KMS-11 (cell line): ENCODE measurements at regions not wholly inside any gene's neighbourhood (a gene's known extent, or its start where the extent isn't known, plus 50 kb on each side); places are given as distances from the start of the nearest gene placed in this dataset.

Source experiments
- H2AFZ ChIP-seq: fragments of 200-600 bp; sonication (generic); 2 replicates; pipeline ENCODE4 v1.6.1; 2016; ENCODE audit warnings: antibody characterized with exemption, mixed run types, low read depth
- H3K27ac ChIP-seq: fragments of 200-600 bp; sonication (generic); 2 replicates; pipeline ENCODE4 v1.6.1; 2016; ENCODE audit warnings: mild to moderate bottlenecking, mixed run types
- H3K27me3 ChIP-seq: fragments of 200-600 bp; sonication (generic); 2 replicates; pipeline ENCODE4 v1.6.1; 2017; ENCODE audit warnings: mild to moderate bottlenecking, low read depth, mixed run types, moderate library complexity; ENCODE audit not compliant: insufficient read depth
- H3K36me3 ChIP-seq: fragments of 200-600 bp; sonication (generic); 2 replicates; pipeline ENCODE4 v1.6.1; 2017; ENCODE audit warnings: mild to moderate bottlenecking, mixed run types; ENCODE audit not compliant: insufficient read depth
- H3K4me1 ChIP-seq: fragments of 200-600 bp; sonication (generic); 2 replicates; pipeline ENCODE4 v1.6.1; 2016; ENCODE audit warnings: mild to moderate bottlenecking, low read depth, mixed run types; ENCODE audit not compliant: poor library complexity, severe bottlenecking
- H3K4me2 ChIP-seq: fragments of 200-600 bp; sonication (generic); 2 replicates; pipeline ENCODE4 v1.7.0; 2016; ENCODE audit warnings: mild to moderate bottlenecking, mixed run types
- H3K4me3 ChIP-seq: fragments of 200-600 bp; sonication (generic); IDR thresholded peaks from 2 replicates; pipeline ENCODE4 v1.6.1; 2017; ENCODE audit warnings: low read depth, low read length, mixed read lengths; ENCODE audit not compliant: insufficient read depth
- H3K79me2 ChIP-seq: fragments of 200-600 bp; sonication (generic); 2 replicates; pipeline ENCODE4 v1.6.1; 2016; ENCODE audit warnings: low read depth, mixed run types; ENCODE audit not compliant: insufficient read depth
- H3K9ac ChIP-seq: fragments of 200-600 bp; sonication (generic); 2 replicates; pipeline ENCODE4 v1.6.1; 2016; ENCODE audit warnings: mild to moderate bottlenecking, mixed run types
- H4K20me1 ChIP-seq: fragments of 200-600 bp; sonication (generic); 2 replicates; pipeline ENCODE4 v1.6.1; 2016; ENCODE audit warnings: mild to moderate bottlenecking, mixed run types; ENCODE audit not compliant: insufficient read depth
- TF ChIP-seq, protein P1 (sequence below): fragments of 200-600 bp; sonication (generic); conservative IDR thresholded peaks from 2 replicates; pipeline ENCODE4 v1.6.1; 2017; ENCODE audit warnings: low read depth, mild to moderate bottlenecking, antibody characterized with exemption, low read length, moderate library complexity, mixed read lengths

DNA sequence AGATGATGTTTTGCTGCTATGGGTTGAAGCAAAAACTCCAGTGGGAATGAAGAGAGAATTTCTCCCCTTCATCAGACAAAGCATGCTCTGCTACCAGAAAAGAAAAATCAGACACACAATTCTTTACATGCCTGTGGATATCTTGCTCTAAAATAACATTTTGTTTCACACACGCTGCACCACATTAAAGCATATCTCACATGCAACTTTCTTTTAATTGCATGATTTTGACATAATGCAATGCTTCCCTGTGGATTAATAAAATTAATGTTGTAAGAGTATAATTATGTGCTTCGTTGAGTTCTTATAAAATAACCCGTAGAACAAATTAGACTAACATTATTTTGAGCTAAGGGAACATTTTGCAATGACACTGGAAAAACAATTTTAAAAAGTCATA is 2230.7 kb downstream of the PCDH7 start:
- H3K9ac ChIP-seq, result no peak overlapping the region
- H3K79me2 ChIP-seq, result no peaks in the 10 kb centered on the region
- no peak overlapping the region for H3K4me2 ChIP-seq
- no peaks in the 10 kb centered on the region for H3K4me1 ChIP-seq
- no peaks in the 10 kb centered on the region for H4K20me1 ChIP-seq
- H2AFZ ChIP-seq, result no peak overlapping the region
- H3K27me3 ChIP-seq, result no peaks in the 10 kb centered on the region
- no peak overlapping the region for H3K4me3 ChIP-seq
- H3K27ac ChIP-seq, result no peak overlapping the region
- TF ChIP-seq, protein P1, sequence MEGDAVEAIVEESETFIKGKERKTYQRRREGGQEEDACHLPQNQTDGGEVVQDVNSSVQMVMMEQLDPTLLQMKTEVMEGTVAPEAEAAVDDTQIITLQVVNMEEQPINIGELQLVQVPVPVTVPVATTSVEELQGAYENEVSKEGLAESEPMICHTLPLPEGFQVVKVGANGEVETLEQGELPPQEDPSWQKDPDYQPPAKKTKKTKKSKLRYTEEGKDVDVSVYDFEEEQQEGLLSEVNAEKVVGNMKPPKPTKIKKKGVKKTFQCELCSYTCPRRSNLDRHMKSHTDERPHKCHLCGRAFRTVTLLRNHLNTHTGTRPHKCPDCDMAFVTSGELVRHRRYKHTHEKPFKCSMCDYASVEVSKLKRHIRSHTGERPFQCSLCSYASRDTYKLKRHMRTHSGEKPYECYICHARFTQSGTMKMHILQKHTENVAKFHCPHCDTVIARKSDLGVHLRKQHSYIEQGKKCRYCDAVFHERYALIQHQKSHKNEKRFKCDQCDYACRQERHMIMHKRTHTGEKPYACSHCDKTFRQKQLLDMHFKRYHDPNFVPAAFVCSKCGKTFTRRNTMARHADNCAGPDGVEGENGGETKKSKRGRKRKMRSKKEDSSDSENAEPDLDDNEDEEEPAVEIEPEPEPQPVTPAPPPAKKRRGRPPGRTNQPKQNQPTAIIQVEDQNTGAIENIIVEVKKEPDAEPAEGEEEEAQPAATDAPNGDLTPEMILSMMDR, result no peak
- H3K36me3 ChIP-seq, result no peaks in the 10 kb centered on the region

DNA sequence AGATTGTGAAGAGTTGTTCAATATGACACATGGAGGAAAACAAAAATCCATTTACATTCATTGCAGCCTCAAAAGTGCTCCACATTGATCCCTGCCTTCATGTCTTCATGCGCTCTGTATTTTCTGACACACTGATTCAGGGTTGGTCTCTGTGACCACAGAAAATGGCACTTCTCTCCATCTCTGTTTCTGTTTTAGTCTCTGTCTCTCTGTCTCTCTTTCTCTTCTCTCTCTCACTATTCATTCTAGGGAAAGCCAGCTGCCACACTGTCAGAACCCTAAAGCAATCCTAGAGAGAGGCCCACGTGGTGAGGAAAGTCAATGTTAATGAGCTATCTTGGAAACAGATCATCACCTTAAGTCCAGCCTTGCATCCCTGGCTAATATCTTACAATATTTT is 2238.4 kb downstream of the PCDH7 start:
- Histone ChIP-seq H3K4me3 (no peak overlapping the region), H3K4me2 (no peak overlapping the region), H3K27ac (no peak overlapping the region), H3K36me3 (no peaks in the 10 kb centered on the region), H2AFZ (no peak overlapping the region), H4K20me1 (no peaks in the 10 kb centered on the region), H3K79me2 (no peaks in the 10 kb centered on the region), H3K9ac (no peak overlapping the region), H3K27me3 (no peaks in the 10 kb centered on the region), H3K4me1 (no peaks in the 10 kb centered on the region)
- TF ChIP-seq, protein P1, result no peak

DNA sequence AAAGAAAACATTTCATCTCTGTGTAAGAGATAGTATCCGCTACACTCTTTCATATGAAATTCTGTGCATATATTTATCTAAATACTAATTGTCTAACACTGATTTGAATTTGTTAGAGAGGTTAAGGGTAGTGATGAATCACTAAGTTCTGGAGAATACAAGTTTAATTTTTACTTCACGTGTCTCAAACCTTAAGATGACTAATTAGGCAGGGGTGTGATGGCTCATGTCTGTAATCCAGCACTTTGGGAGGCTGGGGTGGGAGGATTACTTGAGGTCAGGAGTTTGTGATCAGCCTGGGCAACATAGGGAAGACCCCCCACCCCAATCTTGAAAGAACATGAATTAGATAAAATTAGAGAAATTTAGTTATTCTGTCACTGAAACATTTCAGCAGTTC is 2241.9 kb downstream of the PCDH7 start:
- no peaks in the 10 kb centered on the region for H3K36me3 ChIP-seq
- no peak overlapping the region for H3K4me2 ChIP-seq
- H3K27ac ChIP-seq, result no peak overlapping the region
- H3K79me2 ChIP-seq, result no peaks in the 10 kb centered on the region
- H3K27me3 ChIP-seq, result no peaks in the 10 kb centered on the region
- H2AFZ ChIP-seq, result no peak overlapping the region
- H3K9ac ChIP-seq, result no peak overlapping the region
- H3K4me3 ChIP-seq, result no peak overlapping the region
- no peaks in the 10 kb centered on the region for H4K20me1 ChIP-seq
- TF ChIP-seq, protein P1, result no peak
- H3K4me1 ChIP-seq, result no peaks in the 10 kb centered on the region

DNA sequence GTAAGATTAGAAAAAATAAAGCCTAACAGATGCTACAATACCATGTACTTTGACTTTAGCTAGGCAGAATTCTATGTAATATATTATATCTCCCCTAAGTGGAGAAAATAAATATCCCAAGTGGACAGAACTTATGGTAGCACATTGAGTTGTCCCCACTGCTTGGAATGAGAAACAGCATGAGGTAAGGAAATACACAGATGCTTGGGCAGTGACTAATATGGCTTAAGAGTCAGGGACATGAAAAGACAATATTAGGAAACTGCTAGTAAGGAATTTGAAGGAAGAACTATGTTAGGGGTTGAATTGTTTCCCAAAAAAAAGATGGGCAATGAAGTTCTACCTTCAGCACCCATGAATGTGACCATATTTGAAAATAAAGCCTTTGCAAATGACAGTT is 2265.1 kb downstream of the PCDH7 start:
- H4K20me1 ChIP-seq, result no peaks in the 10 kb centered on the region
- TF ChIP-seq, protein P1, result no peak
- no peak overlapping the region for H3K4me3 ChIP-seq
- H3K4me1 ChIP-seq, result no peaks in the 10 kb centered on the region
- H3K27ac ChIP-seq, result no peak overlapping the region
- H3K4me2 ChIP-seq, result no peak overlapping the region
- no peaks in the 10 kb centered on the region for H3K27me3 ChIP-seq
- H3K9ac ChIP-seq, result no peak overlapping the region
- H3K79me2 ChIP-seq, result no peaks in the 10 kb centered on the region
- no peaks in the 10 kb centered on the region for H3K36me3 ChIP-seq
- no peak overlapping the region for H2AFZ ChIP-seq

DNA sequence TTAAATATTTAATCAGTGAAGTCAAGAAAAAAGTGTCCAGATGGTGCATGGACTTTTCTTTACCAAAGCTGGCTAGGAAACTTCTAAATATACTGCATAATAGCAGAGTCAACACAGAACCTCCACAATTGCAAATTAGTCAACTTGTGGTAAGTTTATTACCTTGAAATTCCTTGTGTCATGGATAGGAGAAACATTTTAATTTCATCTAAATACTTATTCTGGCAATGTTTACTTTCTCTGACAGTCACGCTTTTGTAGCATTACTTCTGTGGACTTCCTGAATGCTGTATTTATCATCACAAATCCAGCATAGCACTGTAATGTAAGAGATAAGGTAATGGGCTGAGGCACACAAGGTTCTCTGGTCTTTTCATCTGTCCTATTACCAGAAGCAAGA is 2266.1 kb downstream of the PCDH7 start:
- Histone ChIP-seq H3K4me2 (no peak overlapping the region), H2AFZ (no peak overlapping the region), H3K4me3 (no peak overlapping the region), H3K27me3 (no peaks in the 10 kb centered on the region), H4K20me1 (no peaks in the 10 kb centered on the region), H3K27ac (no peak overlapping the region), H3K9ac (no peak overlapping the region), H3K36me3 (no peaks in the 10 kb centered on the region), H3K4me1 (no peaks in the 10 kb centered on the region), H3K79me2 (no peaks in the 10 kb centered on the region)
- TF ChIP-seq, protein P1, result no peak
